HFFc6 (cell line): ENCODE measurements at regions not wholly inside any gene's neighbourhood (a gene's known extent, or its start where the extent isn't known, plus 50 kb on each side); places are given as distances from the start of the nearest gene placed in this dataset.

Experiments
- DNase-seq: peaks from one replicate; pipeline ENCODE4 v3.0.0-alpha.2; 2018
- H3K27ac Mint-ChIP-seq: 2 replicates; pipeline ENCODE4 v1.8.0; 2020; ENCODE audit warnings: mild to moderate bottlenecking, mixed read lengths
- H3K27me3 Mint-ChIP-seq: 2 replicates; pipeline ENCODE4 v1.8.0; 2021; ENCODE audit warnings: mild to moderate bottlenecking, moderate library complexity, mixed read lengths; ENCODE audit not compliant: insufficient read depth
- H3K36me3 Mint-ChIP-seq: 2 replicates; pipeline ENCODE4 v1.8.0; 2021; ENCODE audit warnings: low read depth, mixed read lengths
- H3K4me1 Mint-ChIP-seq: 2 replicates; pipeline ENCODE4 v1.8.0; 2020; ENCODE audit warnings: low read depth, mixed read lengths
- H3K4me3 Mint-ChIP-seq: 2 replicates; pipeline ENCODE4 v1.8.0; 2020; ENCODE audit warnings: mild to moderate bottlenecking, moderate library complexity, mixed read lengths
- H3K9me3 Mint-ChIP-seq: 2 replicates; pipeline ENCODE4 v1.8.0; 2020; ENCODE audit warnings: mild to moderate bottlenecking, mixed read lengths
- TF ChIP-seq, protein P1 (sequence below): fragments of 200-600 bp; sonication (generic); IDR thresholded peaks from 2 replicates; pipeline ENCODE4 v1.5.0; 2021; ENCODE audit warnings: antibody characterized with exemption, mild to moderate bottlenecking

DNA sequence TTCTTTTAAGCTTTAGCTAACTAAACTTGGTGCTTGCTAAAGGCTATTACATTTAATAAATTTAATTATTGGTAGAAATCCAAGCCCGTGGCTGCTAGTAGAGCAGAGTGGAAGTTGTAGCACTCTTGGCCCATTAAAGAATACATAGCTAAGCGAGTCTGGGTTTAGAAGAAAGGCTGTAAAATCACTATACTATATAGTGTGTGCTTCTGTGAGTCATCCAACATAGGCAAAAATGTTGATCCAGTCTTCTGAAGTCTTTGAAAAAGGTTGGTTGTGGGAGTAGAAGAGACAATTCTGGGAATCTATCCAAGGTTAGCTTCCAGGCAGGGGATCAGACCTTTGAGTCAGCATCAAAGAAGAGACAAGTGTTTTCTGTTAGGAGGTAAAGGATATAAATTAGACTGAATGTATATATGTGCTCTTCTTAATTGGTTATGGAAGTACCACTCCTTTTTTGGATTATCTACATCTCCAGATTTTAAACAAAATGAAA, 664.2 kb downstream of the NXPH1 start:
- Mint-ChIP-seq H3K27me3 (no peaks in the 10 kb centered on the region), H3K36me3 (no peaks in the 10 kb centered on the region; the same call in 1 of the 2 replicates), H3K4me3 (no peak overlapping the region), H3K27ac (no peak overlapping the region), H3K4me1 (no peaks in the 10 kb centered on the region), H3K9me3 (peaks cover 45% of the 10 kb centered on the region)
- DNase-seq = no peak
- TF ChIP-seq, protein P1, sequence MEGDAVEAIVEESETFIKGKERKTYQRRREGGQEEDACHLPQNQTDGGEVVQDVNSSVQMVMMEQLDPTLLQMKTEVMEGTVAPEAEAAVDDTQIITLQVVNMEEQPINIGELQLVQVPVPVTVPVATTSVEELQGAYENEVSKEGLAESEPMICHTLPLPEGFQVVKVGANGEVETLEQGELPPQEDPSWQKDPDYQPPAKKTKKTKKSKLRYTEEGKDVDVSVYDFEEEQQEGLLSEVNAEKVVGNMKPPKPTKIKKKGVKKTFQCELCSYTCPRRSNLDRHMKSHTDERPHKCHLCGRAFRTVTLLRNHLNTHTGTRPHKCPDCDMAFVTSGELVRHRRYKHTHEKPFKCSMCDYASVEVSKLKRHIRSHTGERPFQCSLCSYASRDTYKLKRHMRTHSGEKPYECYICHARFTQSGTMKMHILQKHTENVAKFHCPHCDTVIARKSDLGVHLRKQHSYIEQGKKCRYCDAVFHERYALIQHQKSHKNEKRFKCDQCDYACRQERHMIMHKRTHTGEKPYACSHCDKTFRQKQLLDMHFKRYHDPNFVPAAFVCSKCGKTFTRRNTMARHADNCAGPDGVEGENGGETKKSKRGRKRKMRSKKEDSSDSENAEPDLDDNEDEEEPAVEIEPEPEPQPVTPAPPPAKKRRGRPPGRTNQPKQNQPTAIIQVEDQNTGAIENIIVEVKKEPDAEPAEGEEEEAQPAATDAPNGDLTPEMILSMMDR = no peak

DNA sequence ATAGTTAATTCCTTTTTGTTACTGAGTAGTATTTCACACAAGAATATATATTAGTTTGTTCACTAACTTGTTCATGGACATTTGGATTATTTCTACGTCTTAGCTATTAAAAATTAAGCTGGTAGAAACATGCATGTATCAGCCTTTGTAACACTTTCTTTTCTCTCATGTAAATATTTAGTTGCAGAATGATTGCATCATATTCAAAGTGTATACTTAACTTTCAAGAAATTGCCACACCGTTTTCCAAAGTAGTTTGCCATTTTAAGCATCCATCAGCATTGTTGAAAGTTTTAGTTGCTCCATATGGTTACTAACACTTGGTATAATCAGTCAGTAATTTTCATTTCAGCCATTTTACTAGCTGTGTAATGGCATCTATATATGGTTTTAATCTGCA, 666.9 kb downstream of the NXPH1 start:
- no peak for DNase-seq
- Mint-ChIP-seq H3K27ac (no peak overlapping the region), H3K9me3 (peaks cover 21% of the 10 kb centered on the region), H3K4me3 (no peak overlapping the region), H3K36me3 (no peaks in the 10 kb centered on the region; the same call in 1 of the 2 replicates), H3K4me1 (no peaks in the 10 kb centered on the region), H3K27me3 (no peaks in the 10 kb centered on the region)
- TF ChIP-seq, protein P1 = no peak

GRCh38 chr7:9102846-9103245, 669.4 kb downstream of the NXPH1 start:
- Mint-ChIP-seq H3K27ac (no peak overlapping the region), H3K27me3 (no peaks in the 10 kb centered on the region), H3K4me1 (no peaks in the 10 kb centered on the region), H3K36me3 (no peaks in the 10 kb centered on the region), H3K9me3 (peaks cover 29% of the 10 kb centered on the region), H3K4me3 (no peak overlapping the region)
- no peak for DNase-seq
- TF ChIP-seq, protein P1 = no peak

GRCh38 chr7:9106747-9107146, 673.3 kb downstream of the NXPH1 start:
- peaks cover 50% of the 10 kb centered on the region for H3K9me3 Mint-ChIP-seq
- no peak overlapping the region for H3K4me3 Mint-ChIP-seq

GRCh38 chr7:9120331-9120730, 686.9 kb downstream of the NXPH1 start:
- no peak overlapping the region for H3K27ac Mint-ChIP-seq
- peaks cover 43% of the 10 kb centered on the region for H3K9me3 Mint-ChIP-seq
- no peak overlapping the region for H3K4me3 Mint-ChIP-seq
- H3K4me1 Mint-ChIP-seq = no peaks in the 10 kb centered on the region
- no peak for DNase-seq
- 0 out of 2 replicates have a peak, but pooled peaks cover 4% of the 10 kb centered on the region for H3K36me3 Mint-ChIP-seq
- TF ChIP-seq, protein P1 = no peak
- no peaks in the 10 kb centered on the region; the same call in 1 of the 2 replicates for H3K27me3 Mint-ChIP-seq

More at GRCh38 chr7:9106747-9107146, 673.3 kb downstream of the NXPH1 start:
- DNase-seq = no peak
- Mint-ChIP-seq H3K27me3 (no peaks in the 10 kb centered on the region), H3K4me1 (no peaks in the 10 kb centered on the region), H3K27ac (no peak overlapping the region), H3K36me3 (peaks cover 6% of the 10 kb centered on the region; the same call in 1 of the 2 replicates)
- TF ChIP-seq, protein P1 = no peak
